Transverse colon (tissue), 4 donors: ENCODE measurements at regions not wholly inside any gene's neighbourhood (a gene's known extent, or its start where the extent isn't known, plus 50 kb on each side); places are given as distances from the start of the nearest gene placed in this dataset.

Experiments
- EP300 ChIP-seq: sonication (generic); formaldehyde crosslinking; IDR thresholded peaks from one replicate; pipeline ENCODE4 v1.6.1; 2017; ENCODE audit warnings: antibody characterized with exemption, low read depth
- POLR2A ChIP-seq: fragments of 450-650 bp; IDR thresholded peaks from one replicate; pipeline ENCODE4 v1.6.1; 2016; ENCODE audit warnings: antibody characterized with exemption, mild to moderate bottlenecking, moderate library complexity
- POLR2AphosphoS5 ChIP-seq, 3 donors: sonication (generic); formaldehyde crosslinking; IDR thresholded peaks; one replicate each; pipeline ENCODE4 v1.6.1; 2016; ENCODE audit warnings: antibody characterized with exemption in 3 of 3
- TF ChIP-seq, protein P1 (sequence below), 5 experiments: fragments of 200-600 bp in 3 of 5; fragments of 450-650 bp in 2 of 5; sonication (generic) in 3 of 5; IDR thresholded peaks; 1 replicate in 2 of 5; 2 replicates in 3 of 5; pipeline ENCODE4 v1.5.1; 2016 to 2017; ENCODE audit warnings: antibody characterized with exemption in 5 of 5, inconsistent platforms in 3 of 5, mild to moderate bottlenecking in 2 of 5, moderate library complexity in 1 of 5

DNA sequence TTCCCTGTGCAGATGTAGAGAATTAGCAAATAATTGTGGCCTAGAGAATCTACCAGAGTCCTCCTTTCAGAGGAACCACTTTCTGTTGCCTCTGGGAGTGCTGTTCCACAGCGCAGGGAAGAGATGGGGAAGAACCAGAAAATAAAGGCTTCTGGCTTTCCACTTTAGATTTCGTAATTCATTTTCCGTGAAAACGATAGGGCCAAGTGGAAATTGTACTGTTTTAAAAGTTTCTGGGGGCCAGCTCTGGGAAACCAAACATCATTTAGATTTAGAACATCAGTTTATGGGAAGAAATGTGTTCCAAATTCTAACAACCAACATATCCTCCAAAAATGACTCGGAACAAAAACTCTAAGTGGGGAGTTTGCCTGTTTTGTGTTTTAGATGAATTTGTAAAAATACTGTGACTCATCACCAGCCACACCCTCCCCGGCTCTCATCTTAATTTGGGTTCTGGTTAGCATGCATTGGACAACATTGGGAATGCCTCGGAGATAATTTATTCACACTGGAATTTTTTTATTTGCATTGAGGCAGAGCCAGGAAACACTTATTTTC, 65.2 kb upstream of the LNX1 start:
- TF ChIP-seq POLR2A (no peak), POLR2AphosphoS5 (IDR thresholded peaks at IDR 0.05) (no peak), EP300 (no peak)
- TF ChIP-seq, protein P1, sequence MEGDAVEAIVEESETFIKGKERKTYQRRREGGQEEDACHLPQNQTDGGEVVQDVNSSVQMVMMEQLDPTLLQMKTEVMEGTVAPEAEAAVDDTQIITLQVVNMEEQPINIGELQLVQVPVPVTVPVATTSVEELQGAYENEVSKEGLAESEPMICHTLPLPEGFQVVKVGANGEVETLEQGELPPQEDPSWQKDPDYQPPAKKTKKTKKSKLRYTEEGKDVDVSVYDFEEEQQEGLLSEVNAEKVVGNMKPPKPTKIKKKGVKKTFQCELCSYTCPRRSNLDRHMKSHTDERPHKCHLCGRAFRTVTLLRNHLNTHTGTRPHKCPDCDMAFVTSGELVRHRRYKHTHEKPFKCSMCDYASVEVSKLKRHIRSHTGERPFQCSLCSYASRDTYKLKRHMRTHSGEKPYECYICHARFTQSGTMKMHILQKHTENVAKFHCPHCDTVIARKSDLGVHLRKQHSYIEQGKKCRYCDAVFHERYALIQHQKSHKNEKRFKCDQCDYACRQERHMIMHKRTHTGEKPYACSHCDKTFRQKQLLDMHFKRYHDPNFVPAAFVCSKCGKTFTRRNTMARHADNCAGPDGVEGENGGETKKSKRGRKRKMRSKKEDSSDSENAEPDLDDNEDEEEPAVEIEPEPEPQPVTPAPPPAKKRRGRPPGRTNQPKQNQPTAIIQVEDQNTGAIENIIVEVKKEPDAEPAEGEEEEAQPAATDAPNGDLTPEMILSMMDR (IDR thresholded peaks at IDR 0.05) = peak; percentile 18 to 31 (median 25)
